LNCaP clone FGC (cell line): ENCODE measurements at regions not wholly inside any gene's neighbourhood (a gene's known extent, or its start where the extent isn't known, plus 50 kb on each side); places are given as distances from the start of the nearest gene placed in this dataset.

Experiments used
- DNase-seq: peaks from one replicate; pipeline ENCODE4 v3.0.0-alpha.2; 2011; ENCODE audit warnings: low read depth
- H3K4me3 ChIP-seq: 2 replicates; pipeline ENCODE4 v1.5.1; 2011; ENCODE audit warnings: mild to moderate bottlenecking, low read depth, low read length, control low read depth
- TF ChIP-seq, protein P1 (sequence below): IDR thresholded peaks from 2 replicates; pipeline ENCODE4 v1.5.1; 2012; ENCODE audit warnings: mild to moderate bottlenecking; ENCODE audit not compliant: control insufficient read depth, insufficient read depth; ENCODE audit errors: extremely low read depth

DNA sequence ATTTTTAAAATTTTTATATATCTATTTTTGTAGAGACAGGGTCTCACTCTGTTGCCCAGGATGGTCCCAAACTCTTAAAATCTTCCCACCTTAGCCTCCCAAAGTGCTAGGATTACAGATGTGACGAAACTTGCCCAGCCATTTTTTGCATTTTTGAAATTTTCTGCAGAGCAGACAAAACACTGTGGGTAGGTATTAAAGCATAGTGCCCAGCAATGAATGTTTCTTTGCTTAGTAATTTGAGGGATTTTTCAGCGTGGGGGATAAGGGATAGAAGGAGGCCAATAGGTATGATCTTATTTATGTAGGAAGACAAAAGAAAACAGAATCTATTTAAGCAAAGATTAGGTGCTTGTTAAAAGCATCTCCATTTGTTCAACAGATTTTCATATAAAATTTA is 446.8 kb upstream of the DPH6 start:
- no peak for DNase-seq
- TF ChIP-seq, protein P1, sequence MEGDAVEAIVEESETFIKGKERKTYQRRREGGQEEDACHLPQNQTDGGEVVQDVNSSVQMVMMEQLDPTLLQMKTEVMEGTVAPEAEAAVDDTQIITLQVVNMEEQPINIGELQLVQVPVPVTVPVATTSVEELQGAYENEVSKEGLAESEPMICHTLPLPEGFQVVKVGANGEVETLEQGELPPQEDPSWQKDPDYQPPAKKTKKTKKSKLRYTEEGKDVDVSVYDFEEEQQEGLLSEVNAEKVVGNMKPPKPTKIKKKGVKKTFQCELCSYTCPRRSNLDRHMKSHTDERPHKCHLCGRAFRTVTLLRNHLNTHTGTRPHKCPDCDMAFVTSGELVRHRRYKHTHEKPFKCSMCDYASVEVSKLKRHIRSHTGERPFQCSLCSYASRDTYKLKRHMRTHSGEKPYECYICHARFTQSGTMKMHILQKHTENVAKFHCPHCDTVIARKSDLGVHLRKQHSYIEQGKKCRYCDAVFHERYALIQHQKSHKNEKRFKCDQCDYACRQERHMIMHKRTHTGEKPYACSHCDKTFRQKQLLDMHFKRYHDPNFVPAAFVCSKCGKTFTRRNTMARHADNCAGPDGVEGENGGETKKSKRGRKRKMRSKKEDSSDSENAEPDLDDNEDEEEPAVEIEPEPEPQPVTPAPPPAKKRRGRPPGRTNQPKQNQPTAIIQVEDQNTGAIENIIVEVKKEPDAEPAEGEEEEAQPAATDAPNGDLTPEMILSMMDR, result no peak
- H3K4me3 ChIP-seq, result no peak overlapping the region

DNA sequence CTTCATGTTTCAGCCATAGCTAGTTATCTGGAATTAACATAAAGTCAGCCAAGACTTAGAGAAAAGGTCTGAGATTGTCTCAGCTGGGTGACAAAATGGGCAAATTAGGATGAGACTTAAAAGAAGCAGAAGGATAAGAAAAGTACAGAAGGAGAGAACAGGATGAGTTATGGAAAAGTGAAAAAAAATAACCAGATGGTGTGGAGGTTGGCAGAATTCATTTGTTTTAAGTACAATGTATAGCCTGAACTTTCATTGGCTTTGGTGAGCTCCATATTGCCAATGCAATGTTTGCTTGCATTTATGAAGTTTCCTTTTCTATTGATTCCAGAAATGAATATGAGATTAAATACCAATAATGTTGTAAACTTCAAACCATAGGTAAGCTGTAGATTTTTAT is 447.2 kb upstream of the DPH6 start:
- DNase-seq, result no peak
- TF ChIP-seq, protein P1, result no peak
- H3K4me3 ChIP-seq, result no peak overlapping the region

DNA sequence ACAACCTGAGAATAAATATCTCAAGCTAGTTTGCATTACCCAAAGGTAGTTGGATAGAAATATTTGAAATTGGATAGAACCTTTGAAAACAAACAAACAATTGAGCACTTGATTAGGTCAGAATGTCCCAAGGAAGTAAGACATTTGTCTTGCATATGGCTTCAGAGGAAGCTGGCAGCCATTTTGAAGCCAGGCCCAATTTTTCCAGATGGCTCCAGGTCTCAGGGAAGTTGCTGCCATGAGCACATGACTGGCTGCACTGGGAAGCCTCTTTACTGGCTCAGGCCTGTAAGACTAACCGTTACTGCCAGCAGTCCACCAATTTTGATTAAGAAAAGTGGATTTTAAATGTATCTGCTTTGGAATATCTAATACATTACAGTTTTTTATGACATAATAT is 448.9 kb upstream of the DPH6 start:
- TF ChIP-seq, protein P1, result no peak
- no peak for DNase-seq
- no peak overlapping the region for H3K4me3 ChIP-seq

DNA sequence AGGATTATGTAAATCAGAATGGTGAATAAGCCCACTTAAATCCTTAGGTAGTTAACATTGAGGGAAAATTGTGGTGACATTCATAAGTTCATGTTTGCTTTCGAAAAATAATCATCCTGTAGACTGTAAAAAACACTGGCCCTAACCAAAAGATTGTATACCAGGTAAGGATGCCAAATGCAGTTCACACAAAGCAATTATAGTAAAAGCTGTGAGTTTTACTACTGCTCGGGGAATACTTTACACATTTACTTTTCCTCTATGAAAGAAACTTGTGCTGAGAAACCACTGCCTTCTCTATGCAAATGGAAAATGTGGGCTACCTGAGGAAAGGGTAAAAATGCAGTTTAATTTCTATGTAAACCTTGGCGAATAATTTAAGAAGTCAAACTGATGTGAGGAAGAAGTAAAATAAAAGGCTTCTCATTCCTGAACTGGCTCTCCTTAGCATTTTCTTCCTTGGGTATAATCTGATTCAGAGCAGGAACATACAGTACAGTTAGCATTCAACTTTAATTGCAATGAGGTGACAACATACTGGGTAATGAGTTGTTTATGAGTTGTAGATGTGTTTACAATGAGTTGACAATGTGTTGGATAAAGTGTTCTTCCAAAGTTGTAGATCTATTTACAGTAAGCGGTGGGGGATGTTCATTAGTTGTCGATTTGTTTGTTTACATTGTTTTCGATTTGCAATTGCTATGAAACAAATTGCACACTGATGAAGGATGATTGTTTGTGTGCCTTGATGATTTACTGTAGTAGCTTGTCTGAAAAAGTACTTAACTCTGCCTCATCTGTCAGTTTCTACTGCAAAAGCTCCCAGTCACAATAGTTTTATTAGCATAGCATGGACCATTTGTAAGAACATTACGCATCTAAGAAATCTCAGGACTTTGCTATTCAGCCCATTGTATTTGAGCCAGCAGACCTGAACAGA is 453.0 kb upstream of the DPH6 start:
- no peak for DNase-seq
- TF ChIP-seq, protein P1, result no peak
- H3K4me3 ChIP-seq, result no peak overlapping the region

GRCh38 chr15:36004891-36005490 is 459.0 kb upstream of the DPH6 start:
- H3K4me3 ChIP-seq, result no peak overlapping the region
- TF ChIP-seq, protein P1, result no peak
- no peak for DNase-seq

DNA sequence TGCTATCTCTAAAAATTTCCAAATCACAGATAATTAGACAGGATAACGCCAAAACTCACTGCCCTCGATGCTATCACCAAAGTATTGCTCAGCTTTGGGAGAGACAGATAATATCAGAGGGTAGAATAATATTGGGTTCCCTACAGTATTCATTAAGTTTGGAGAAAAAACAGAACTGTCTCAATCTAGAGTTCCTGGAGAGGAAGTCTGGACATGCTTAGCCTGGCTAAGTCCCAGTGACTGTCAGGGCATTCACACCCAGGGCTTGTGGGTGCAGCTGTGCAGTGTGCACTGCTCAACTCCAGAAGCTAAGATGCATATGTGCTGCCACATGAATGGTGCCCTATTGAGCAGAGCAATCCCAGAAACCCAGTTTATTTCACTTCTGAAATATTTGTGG is 459.6 kb upstream of the DPH6 start:
- TF ChIP-seq, protein P1, result no peak
- no peak overlapping the region for H3K4me3 ChIP-seq
- DNase-seq, result no peak

DNA sequence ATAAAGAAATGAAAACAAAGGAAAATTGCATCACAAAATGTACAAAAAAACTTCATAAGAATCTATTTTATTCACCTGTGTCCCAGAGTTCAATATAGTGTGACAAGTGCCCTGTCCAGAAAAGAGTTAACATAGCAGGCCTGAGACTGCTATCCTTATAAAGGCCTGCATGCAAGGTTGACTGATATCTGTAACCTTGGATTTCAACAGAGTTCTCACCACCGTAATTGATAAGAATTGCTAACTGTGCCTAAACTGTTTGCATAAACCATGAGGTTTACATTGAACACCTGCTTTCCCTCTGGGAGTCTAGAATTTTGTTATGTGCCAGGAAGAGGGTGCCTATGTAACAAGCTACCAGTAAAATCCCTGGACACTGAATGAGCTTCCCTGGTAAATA is 461.7 kb upstream of the DPH6 start:
- H3K4me3 ChIP-seq, result no peak overlapping the region
- TF ChIP-seq, protein P1, result no peak
- no peak for DNase-seq
